ENCODE measurements at regions not wholly inside any gene's neighbourhood (a gene's known extent, or its start where the extent isn't known, plus 50 kb on each side); places are given as distances from the start of the nearest gene placed in this dataset.
"Not testable (repeated sequence)": the region's sequence is repeated elsewhere in the genome, so short reads cannot be mapped to it uniquely, and the experiment has no call there.

- DNase-seq (no peak), ATAC-seq (no peak)
- intact Hi-C loops (cut with DNase I; ENCODE audit: low total_unique reads) = no loop called here
- H3K36me3 ChIP-seq = no peaks in the 10 kb centered on the region
- H3K27ac ChIP-seq = no peak overlapping the region
- in situ Hi-C loops (cut with MboI; ENCODE audit: low sequenced_read_pairs in 4 of 4) = no loop called here
- H3K9me3 ChIP-seq = peaks cover 0 to 3% (median 0%) of the 10 kb centered on the region in 3 donors
- no peaks in the 10 kb centered on the region for H3K4me1 ChIP-seq
- H3K4me3 ChIP-seq = no peak overlapping the region
- no peaks in the 10 kb centered on the region for H3K27me3 ChIP-seq
- no peak for TF ChIP-seq CTCF (IDR thresholded peaks at IDR 0.05 in 4 of 5, conservative IDR thresholded peaks at IDR 0.05 in 1 of 5)
- TF ChIP-seq POLR2A (IDR thresholded peaks at IDR 0.05) = no peak
These were observed 66.9 kb upstream of the THBS1 start for GRCh38 chr15:39513936-39514335.

DNA sequence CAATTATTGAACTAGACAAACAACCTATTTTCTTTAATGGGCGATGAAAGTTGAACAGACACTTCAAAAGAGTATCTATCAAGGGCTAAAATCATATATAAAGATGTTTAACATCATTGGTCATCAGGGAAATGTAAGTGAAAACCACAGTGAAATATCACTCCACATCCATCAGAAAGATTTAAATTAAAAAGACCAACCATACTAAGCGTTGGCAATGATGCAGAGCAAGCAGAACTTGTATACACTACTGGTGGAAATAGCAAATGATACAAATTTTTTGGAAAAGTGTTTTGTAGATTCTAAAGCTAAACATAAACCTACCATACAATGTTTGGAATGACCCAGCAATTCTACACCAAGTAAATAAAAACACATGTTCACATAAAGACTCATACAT, 65.9 kb upstream of the THBS1 start:
- no peak for DNase-seq
- intact Hi-C loops (cut with DNase I; ENCODE audit: low total_unique reads) (no loop called here), in situ Hi-C loops (cut with MboI; ENCODE audit: low sequenced_read_pairs in 4 of 4) (no loop called here)
- H3K9me3 ChIP-seq = peaks cover 0 to 3% (median 0%) of the 10 kb centered on the region in 3 donors
- H3K27ac ChIP-seq = no peak overlapping the region
- no peaks in the 10 kb centered on the region for H3K27me3 ChIP-seq
- TF ChIP-seq POLR2A (IDR thresholded peaks at IDR 0.05) = no peak
- TF ChIP-seq CTCF (IDR thresholded peaks at IDR 0.05 in 4 of 5, conservative IDR thresholded peaks at IDR 0.05 in 1 of 5) = no peak
- H3K4me3 ChIP-seq = no peak overlapping the region
- no peak for ATAC-seq
- no peaks in the 10 kb centered on the region for H3K36me3 ChIP-seq
- no peaks in the 10 kb centered on the region for H3K4me1 ChIP-seq

- Histone ChIP-seq H3K4me1 (no peaks in the 10 kb centered on the region), H3K27ac (no peak overlapping the region), H3K4me3 (no peak overlapping the region), H3K27me3 (no peaks in the 10 kb centered on the region), H3K36me3 (no peaks in the 10 kb centered on the region), H3K9me3 (peaks cover 0 to 3% (median 0%) of the 10 kb centered on the region in 3 donors)
- ATAC-seq (no peak), DNase-seq (no peak)
- in situ Hi-C loops (cut with MboI; ENCODE audit: low sequenced_read_pairs in 4 of 4) = no loop called here
- TF ChIP-seq CTCF (IDR thresholded peaks at IDR 0.05 in 4 of 5, conservative IDR thresholded peaks at IDR 0.05 in 1 of 5) (no peak), POLR2A (IDR thresholded peaks at IDR 0.05) (no peak)
- intact Hi-C loops (cut with DNase I; ENCODE audit: low total_unique reads) = no loop called here
These were observed 65.1 kb upstream of the THBS1 start for GRCh38 chr15:39515765-39516164.

GRCh38 chr15:39517122-39517855, 63.6 kb upstream of the THBS1 start:
- Histone ChIP-seq H3K36me3 (no peaks in the 10 kb centered on the region), H3K9me3 (peaks cover 0 to 3% (median 0%) of the 10 kb centered on the region in 3 donors), H3K27ac (no peak overlapping the region), H3K4me1 (no peaks in the 10 kb centered on the region), H3K27me3 (no peaks in the 10 kb centered on the region), H3K4me3 (no peak overlapping the region)
- TF ChIP-seq POLR2A (IDR thresholded peaks at IDR 0.05) = no peak
- DNase-seq (no peak), ATAC-seq (no peak)
- intact Hi-C loops (cut with DNase I; ENCODE audit: low total_unique reads) = no loop called here
- in situ Hi-C loops (cut with MboI; ENCODE audit: low sequenced_read_pairs in 4 of 4) = no loop called here

- in situ Hi-C loops (cut with MboI; ENCODE audit: low sequenced_read_pairs in 4 of 4); intact Hi-C loops (cut with DNase I; ENCODE audit: low total_unique reads): not testable (repeated sequence)
These were observed 56.9 kb upstream of the THBS1 start for GRCh38 chr15:39523968-39524367.

DNA sequence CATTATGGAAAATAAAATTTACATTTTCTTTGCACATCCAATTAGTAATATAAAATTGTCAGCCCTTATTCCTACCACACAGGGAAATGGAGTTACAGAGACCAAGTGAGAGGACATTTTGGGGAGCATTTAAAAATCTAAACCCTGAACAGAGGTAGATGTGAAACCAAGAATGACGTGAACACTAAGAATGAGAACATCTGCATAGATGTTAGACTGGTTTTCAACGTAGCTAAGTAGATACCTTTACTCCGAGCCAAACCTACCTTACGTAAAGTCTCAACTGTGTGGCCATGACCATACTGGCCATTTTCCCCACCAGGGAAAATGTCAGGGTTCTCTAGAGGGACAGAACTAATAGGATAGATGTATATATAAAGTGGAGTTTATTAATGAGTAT, 51.4 kb upstream of the THBS1 start:
- no peaks in the 10 kb centered on the region for H3K4me1 ChIP-seq
- H3K9me3 ChIP-seq = no peaks in the 10 kb centered on the region
- H3K4me3 ChIP-seq = no peak overlapping the region
- TF ChIP-seq POLR2A (IDR thresholded peaks at IDR 0.05) (no peak), CTCF (IDR thresholded peaks at IDR 0.05 in 4 of 5, conservative IDR thresholded peaks at IDR 0.05 in 1 of 5) (no peak)
- no peaks in the 10 kb centered on the region for H3K36me3 ChIP-seq
- no peak for DNase-seq
- no peak for ATAC-seq
- no peaks in the 10 kb centered on the region for H3K27me3 ChIP-seq
- intact Hi-C loops (cut with DNase I; ENCODE audit: low total_unique reads) (no loop called here), in situ Hi-C loops (cut with MboI; ENCODE audit: low sequenced_read_pairs in 4 of 4) (no loop called here)
- no peak overlapping the region for H3K27ac ChIP-seq

More at GRCh38 chr15:39523968-39524367, 56.9 kb upstream of the THBS1 start:
- H3K27me3 ChIP-seq, H3K9me3 ChIP-seq, DNase-seq, H3K36me3 ChIP-seq, ATAC-seq, H3K27ac ChIP-seq, H3K4me3 ChIP-seq, H3K4me1 ChIP-seq: not testable (repeated sequence)
